OCI-LY3 (cell line): ENCODE measurements at regions not wholly inside any gene's neighbourhood (a gene's known extent, or its start where the extent isn't known, plus 50 kb on each side); places are given as distances from the start of the nearest gene placed in this dataset.

Experiments used
- EZH2phosphoT487 ChIP-seq: fragments of 200-600 bp; shearing (Covaris generic); IDR thresholded peaks from 2 replicates; pipeline ENCODE4 v1.6.1; 2018; ENCODE audit warnings: antibody characterized with exemption, mixed run types, low read depth
- TF ChIP-seq, protein P1 (sequence below): fragments of 200-600, 300-600 bp; sonication (generic); IDR thresholded peaks from 2 replicates; pipeline ENCODE4 v1.5.1; 2014; ENCODE audit warnings: antibody characterized with exemption, low read length, low read depth

DNA sequence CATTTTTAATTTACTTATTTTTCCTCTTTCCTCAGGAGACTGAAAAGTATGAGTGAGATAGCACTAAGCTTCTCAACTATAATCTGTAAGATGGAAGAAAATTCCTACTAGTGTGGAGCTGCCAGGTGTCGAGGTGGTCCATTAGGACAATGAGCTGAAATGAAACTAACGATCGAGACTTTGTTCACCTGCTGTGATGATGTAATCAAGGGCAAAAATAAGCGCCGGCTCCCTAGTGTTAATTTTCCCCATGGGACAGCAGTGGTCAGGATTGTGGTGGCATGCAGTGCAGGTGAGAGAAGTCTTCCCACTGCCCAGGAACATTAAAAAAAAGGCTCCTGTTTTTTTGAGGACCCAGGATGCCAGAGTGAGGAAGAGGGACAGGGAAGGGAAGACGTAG, 859.1 kb upstream of the GCFC2 start:
- TF ChIP-seq, protein P1, sequence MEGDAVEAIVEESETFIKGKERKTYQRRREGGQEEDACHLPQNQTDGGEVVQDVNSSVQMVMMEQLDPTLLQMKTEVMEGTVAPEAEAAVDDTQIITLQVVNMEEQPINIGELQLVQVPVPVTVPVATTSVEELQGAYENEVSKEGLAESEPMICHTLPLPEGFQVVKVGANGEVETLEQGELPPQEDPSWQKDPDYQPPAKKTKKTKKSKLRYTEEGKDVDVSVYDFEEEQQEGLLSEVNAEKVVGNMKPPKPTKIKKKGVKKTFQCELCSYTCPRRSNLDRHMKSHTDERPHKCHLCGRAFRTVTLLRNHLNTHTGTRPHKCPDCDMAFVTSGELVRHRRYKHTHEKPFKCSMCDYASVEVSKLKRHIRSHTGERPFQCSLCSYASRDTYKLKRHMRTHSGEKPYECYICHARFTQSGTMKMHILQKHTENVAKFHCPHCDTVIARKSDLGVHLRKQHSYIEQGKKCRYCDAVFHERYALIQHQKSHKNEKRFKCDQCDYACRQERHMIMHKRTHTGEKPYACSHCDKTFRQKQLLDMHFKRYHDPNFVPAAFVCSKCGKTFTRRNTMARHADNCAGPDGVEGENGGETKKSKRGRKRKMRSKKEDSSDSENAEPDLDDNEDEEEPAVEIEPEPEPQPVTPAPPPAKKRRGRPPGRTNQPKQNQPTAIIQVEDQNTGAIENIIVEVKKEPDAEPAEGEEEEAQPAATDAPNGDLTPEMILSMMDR, result no peak
- TF ChIP-seq EZH2phosphoT487, result no peak
